ENCODE measurements at regions not wholly inside any gene's neighbourhood (a gene's known extent, or its start where the extent isn't known, plus 50 kb on each side); places are given as distances from the start of the nearest gene placed in this dataset.

GRCh38 chr1:4108758-4109627 is 208.9 kb upstream of the C1orf174 start:
- no peak for TF ChIP-seq POLR2A (IDR thresholded peaks at IDR 0.05)
- no peak for TF ChIP-seq CTCF (IDR thresholded peaks at IDR 0.05)
- H3K4me1 ChIP-seq: no peaks in the 10 kb centered on the region
- H3K9me3 ChIP-seq: peaks cover 0 to 5% (median 0%) of the 10 kb centered on the region in 12 donors
- H3K27me3 ChIP-seq: peaks cover 0 to 26% (median 0%) of the 10 kb centered on the region in 9 donors
- no peak for DNase-seq
- 69 to 80% (median 74%) methylated on average over 23 to 29 of the region's 29 CpGs for WGBS, 4 donors
- no peaks in the 10 kb centered on the region for H3K36me3 ChIP-seq
- no peak overlapping the region for H3K27ac ChIP-seq
- ATAC-seq: no peak
- intact Hi-C loops (cut with DNase I): no loop called here
- no peak overlapping the region for H3K4me3 ChIP-seq

GRCh38 chr1:4109628-4109940 is 209.5 kb upstream of the C1orf174 start:
- no peak for DNase-seq
- no peak for ATAC-seq
- TF ChIP-seq CTCF (IDR thresholded peaks at IDR 0.05) (no peak), POLR2A (IDR thresholded peaks at IDR 0.05) (no peak)
- no peaks in the 10 kb centered on the region for H3K4me1 ChIP-seq
- peaks cover 0 to 6% (median 0%) of the 10 kb centered on the region in 12 donors for H3K9me3 ChIP-seq
- WGBS, 4 donors: 85 to 94% (median 88%) methylated on average over 5 to 10 of the region's 10 CpGs
- no peak overlapping the region for H3K27ac ChIP-seq
- intact Hi-C loops (cut with DNase I): no loop called here
- no peak overlapping the region for H3K4me3 ChIP-seq
- H3K27me3 ChIP-seq: peaks cover 0 to 26% (median 0%) of the 10 kb centered on the region in 9 donors
- H3K36me3 ChIP-seq: no peaks in the 10 kb centered on the region

- ATAC-seq (no peak), DNase-seq (no peak)
- WGBS, 4 donors: 68 to 79% (median 74%) methylated on average over 7 to 8 of the region's 8 CpGs
- Histone ChIP-seq H3K36me3 (no peaks in the 10 kb centered on the region), H3K27me3 (peaks cover 0 to 26% (median 0%) of the 10 kb centered on the region in 9 donors), H3K9me3 (peaks cover 0 to 9% (median 0%) of the 10 kb centered on the region in 12 donors), H3K27ac (no peak overlapping the region), H3K4me3 (no peak overlapping the region), H3K4me1 (no peaks in the 10 kb centered on the region)
- intact Hi-C loops (cut with DNase I): no loop called here
- TF ChIP-seq CTCF (IDR thresholded peaks at IDR 0.05): no peak
- no peak for TF ChIP-seq POLR2A (IDR thresholded peaks at IDR 0.05)
Observed at GRCh38 chr1:4110888-4111287, 210.8 kb upstream of the C1orf174 start.

GRCh38 chr1:4113897-4114296 is 213.8 kb upstream of the C1orf174 start:
- ATAC-seq: no peak

More at GRCh38 chr1:4113897-4114296, 213.8 kb upstream of the C1orf174 start:
- Histone ChIP-seq H3K27ac (no peak overlapping the region), H3K4me3 (no peak overlapping the region), H3K4me1 (no peaks in the 10 kb centered on the region), H3K36me3 (no peaks in the 10 kb centered on the region), H3K27me3 (peaks cover 0 to 31% (median 0%) of the 10 kb centered on the region in 9 donors), H3K9me3 (peaks cover 0 to 9% (median 0%) of the 10 kb centered on the region in 12 donors)
- no peak for TF ChIP-seq CTCF (IDR thresholded peaks at IDR 0.05)
- TF ChIP-seq POLR2A (IDR thresholded peaks at IDR 0.05): no peak
- 84 to 87% (median 86%) methylated on average over 2 of the region's 2 CpGs for WGBS, 4 donors
- intact Hi-C loops (cut with DNase I): no loop called here
- DNase-seq: no peak
